NCI-H2081 treated with DMSO at 0.1 percent for 48 hours (cell line): ENCODE measurements at regions not wholly inside any gene's neighbourhood (a gene's known extent, or its start where the extent isn't known, plus 50 kb on each side); places are given as distances from the start of the nearest gene placed in this dataset.

Source experiments
- DNase-seq: peaks from one replicate; lab custom pipeline; 2025; lab: John Stamatoyannopoulos, UW

DNA sequence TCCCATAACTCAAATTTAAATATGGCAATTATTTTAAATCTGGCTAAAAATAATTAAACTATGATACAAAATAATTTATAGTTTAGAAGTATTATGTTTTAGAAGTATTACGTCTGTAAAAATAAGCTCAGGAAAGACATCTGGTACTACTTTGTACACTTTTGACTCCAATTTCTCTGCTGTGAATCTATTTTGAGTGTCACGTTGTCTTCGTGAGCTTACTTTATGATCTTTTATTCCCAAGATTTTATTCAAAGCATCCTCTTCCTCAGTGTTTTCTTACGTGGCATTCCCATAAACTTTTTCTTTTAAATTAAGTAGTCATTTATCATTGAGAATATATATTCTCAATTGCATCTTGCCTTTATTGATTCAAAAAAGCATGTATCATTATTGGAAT is 223.3 kb upstream of the KCNJ16 start:
- DNase-seq = no peak

DNA sequence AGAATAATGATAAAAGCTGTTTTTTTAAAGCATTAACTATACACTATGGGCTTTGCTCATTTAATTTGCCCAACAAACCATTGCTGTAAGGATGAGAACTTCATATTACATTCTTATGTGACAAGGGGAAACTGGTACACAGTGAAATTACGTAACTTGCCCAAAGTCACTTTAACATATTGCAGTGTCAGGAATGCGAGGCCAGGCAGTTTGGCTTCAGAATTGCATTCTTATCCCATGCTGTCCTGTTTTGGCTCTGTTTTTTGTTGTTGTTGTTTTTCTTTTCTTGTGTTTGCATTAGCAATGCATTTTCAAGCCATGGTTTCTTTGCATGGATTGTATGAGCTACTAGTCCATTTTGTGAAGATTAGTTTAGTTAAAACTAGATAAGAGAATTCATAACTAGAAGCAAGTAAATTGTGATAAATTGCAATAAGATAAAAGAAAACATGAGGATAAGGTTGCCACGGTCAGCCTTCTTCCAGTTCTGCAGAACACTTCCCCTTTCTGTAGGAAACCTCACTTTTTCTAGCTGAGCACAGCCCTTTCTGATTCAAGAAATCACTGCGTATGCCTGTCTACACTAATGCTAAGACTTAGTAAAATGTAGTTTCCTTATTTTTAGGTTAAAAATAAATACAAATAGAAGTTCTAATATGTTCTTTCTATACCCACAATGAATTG is 221.3 kb upstream of the KCNJ16 start:
- no peak for DNase-seq

DNA sequence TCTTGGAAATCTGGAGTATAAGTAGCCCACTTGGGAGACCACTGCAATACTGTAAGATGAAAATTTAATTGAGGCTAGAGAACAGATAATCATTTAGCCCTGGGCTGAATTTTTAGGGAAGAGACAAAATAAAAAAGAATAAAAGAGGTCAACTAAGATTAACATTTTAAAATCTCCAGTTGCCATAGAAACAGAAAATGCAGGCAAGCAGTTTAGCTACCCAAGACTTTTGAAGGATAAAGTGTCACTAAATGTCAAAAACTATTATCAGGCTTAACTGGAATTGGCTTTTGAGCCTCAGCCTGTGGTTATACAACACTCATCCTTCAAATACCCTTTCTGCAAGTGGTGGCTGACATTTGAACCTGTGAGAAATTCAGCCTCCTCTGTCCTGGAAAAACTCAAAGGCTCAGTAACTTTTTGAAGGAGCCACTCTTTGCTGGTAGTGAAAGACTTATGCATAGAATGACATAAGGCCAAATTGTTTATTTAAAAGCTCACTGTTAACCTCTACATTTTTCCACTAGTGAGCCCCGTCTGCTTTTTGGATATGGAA is 220.7 kb upstream of the KCNJ16 start:
- no peak for DNase-seq

DNA sequence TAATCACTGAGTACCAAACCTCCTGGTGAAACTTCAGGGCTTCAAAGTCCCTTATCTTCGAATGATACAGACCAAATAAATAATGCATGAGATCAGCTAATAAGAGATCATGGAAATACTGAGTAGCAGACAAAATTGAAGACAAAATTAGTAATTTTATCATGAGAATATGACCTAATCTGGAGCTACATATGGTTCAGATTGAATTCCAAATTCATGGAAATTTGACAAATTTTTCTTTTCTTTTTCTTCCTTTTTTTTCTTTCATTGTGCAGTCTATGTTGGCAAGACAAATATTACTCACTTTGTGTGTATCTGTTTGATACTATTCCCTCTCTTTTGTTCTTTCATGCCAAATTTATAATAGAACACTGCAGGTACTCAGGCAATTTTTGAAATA is 218.1 kb upstream of the KCNJ16 start:
- no peak for DNase-seq

DNA sequence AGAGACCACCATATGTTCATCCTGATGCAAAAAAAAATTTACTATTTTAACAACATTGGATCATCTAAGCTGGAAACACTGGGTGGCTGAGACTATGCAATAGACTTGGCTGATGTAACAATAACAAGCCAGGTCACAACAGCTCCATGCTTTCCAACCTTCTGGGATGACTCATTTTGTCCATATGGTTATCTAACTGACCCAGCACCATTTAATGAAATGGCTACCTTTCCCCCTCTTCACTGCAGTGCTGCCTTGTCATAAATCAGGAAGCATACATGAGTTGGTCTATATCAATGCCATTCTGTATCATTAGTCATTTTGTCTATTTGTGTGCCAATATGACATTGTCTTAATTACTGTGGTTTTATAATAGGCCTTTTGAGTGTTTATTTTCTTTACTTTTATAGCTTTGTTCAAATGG is 217.6 kb upstream of the KCNJ16 start:
- DNase-seq = no peak

DNA sequence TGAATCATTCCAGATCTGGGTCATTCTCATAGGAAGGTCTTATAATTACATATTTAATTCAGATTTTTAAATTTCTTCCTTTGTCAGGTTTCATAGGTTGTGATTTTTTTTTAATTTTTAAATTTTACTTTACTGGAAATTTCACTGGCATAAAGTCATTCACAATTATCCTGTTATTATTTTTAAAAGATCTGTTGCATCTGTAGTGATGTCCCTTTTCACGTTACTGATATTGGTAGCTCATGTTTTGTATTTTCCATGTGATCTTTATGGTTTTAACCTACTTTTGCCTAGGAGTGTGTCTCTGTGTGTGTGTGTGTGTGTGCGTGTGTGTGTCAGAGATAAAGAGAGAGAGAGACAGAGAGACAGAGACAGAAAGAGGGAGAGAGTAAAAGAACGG is 216.6 kb upstream of the KCNJ16 start:
- DNase-seq = no peak

DNA sequence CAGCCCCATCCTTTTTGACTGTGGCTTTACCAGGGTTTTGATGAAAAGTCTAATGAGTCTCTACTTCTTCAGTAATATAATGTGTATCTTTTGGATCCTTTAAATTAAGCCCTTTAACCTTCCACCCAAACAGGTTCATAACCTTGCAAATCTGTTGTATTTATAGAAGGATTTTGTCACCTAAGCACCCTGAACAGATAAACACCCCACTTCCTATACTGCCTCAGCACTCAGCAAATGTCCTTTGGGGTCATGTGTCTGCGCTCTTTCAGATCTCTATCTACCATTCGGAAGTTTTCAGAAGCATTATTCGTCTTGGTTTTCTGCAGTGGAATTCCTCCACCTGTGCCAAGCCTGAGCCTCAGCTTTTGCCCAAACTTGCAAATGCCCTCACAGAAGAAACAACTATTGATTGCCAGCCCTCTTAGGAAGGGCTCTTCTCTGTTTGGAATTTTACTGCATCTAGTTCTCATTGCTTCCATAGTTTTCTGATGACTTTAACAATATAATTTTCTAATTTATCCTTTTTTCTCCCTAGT is 214.8 kb upstream of the KCNJ16 start:
- no peak for DNase-seq

DNA sequence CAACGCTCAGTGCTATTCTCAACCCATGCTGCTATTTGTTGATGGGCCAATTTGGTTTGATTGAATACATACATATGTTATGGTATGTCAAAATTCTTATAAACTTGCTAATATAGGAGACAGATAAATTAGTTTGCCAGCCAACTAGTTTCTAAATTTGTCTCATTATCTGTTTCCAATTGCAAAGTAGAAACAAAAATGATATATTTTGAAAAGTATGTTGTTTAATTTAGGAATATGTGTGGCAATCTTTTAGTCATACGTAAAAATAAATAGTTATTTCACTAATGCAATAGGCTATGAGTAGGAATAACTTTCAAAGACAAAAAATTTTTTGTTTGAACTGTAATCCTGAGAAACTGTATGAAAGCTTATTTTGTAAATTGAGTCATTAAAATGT is 210.6 kb upstream of the KCNJ16 start:
- no peak for DNase-seq

DNA sequence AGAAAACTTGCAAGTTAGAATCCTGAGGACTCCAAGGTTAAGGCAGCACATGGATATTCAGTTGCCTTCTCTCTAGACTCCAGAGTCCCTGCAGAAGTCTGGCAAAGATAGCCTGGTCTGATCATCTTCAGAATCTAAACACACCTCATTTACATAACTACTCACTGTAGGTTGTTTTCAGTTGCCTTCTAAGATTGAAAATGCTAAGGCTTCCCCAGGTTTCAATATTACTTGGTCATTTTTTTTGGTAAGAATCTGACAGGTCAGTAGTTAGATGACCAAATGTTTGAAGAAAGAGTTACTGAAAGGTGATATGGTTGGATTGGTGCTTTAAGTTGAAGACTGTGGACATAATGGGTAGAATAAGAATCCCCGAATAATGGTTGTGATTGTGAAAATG is 205.4 kb upstream of the KCNJ16 start:
- no peak for DNase-seq

DNA sequence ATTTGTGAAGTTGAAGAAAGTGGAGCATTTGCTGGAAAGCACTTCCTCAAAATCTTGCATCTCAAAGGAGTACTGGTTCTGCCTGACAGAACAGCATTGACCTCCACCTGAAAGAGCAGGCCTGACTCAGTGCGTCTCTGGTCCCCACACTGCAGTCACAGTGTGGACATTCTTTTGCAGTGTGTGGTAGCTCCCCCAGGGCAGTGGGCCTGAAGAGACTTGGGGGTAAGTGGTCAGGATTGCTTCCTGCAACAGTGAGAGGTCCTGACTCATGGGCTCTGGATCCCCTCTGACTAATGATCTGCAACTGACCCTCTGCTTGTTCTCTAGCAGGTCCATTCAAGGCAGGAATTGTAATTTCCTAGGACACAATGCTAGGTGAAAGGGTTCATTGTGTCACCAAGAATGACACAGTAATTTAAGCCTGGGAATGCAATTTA is 204.9 kb upstream of the KCNJ16 start:
- no peak for DNase-seq

DNA sequence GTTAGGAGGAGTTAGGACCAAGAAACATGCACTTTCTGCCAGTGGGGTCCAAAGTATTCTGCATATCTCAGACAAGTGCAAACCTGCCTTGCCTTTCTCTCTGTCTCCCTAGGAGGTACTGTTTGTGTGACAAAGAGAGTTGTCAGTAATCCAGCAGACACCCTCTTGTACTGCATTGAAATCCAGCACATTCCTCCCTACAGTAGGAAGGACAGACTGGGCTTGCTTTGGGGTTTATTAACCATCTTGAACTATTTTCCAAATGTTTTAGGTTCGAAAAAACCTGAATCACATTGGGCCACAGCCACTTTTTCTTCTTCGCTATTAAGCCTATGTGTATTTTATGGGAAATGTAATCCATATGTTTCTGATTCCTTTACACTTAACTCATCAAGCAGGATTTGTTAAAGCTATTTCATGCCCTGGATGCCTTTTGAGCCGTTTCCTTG is 204.2 kb upstream of the KCNJ16 start:
- DNase-seq = no peak

DNA sequence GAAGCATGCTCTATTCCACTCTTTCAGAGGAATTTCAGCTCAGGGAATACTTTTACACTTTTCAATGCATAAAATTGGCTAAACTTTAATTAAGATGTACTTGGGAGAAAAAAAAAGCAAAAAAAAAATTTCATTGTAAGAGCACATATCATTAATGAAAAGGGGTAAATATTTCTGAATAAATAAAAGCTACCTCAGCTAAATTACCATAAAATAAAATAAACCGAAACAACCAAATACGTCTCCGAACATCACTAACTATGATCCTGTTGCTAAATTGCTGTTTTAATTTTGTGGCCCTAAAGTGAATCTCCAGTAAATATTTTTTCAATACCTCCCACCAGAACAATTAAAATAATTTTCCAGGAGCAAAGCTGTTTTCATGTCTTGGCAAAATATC is 203.7 kb upstream of the KCNJ16 start:
- no peak for DNase-seq

DNA sequence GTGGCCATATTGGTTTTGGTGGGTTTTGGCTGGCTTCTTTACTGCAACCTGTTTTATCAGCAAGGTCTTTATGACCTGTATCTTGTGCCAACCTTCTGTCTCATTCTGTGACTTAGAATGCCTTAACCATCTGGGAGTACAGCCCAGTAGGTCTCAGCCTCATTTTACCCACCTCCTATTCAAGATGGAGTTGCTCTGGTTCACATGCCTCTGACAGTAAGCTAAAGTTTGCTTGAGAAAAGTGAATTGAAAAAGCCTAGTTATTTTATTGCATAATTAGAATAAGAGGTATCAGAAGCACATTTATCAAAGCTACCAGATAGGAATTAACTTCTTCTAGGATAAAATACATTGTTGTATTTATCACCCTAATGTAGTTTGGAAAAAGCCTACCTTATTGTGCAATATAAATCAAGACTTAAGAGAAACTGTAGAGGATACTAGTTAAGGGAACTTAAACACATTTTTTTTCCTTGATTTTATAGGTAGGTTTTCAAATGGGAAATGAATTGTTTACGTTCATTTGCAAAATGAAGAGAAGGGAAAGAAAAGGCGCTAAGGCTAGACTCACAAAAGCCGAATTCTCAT is 202.3 kb upstream of the KCNJ16 start:
- DNase-seq = no peak

DNA sequence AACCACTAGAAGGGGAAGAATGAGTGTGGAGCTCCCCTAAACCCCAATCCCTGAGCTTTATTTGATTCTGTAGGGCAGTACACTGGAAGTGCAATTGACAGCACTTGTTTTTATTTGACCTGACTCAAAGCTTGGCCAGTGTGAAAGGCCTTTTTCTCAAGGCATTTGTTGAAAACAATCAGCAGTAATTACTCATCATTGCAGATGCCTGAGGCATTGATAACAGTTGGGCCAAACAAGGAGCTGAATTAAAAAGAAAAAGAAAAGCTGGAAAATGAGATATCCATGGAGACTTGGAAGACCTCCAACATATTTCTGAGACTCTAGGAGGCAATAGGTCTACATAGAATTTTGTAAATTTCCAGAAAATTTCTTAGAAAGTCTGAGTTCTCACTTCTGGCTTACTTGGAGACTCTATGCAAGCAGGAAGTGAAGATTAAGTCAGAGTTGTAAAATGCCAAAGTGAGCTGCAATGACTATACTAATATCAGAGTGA is 200.8 kb upstream of the KCNJ16 start:
- DNase-seq = no peak

DNA sequence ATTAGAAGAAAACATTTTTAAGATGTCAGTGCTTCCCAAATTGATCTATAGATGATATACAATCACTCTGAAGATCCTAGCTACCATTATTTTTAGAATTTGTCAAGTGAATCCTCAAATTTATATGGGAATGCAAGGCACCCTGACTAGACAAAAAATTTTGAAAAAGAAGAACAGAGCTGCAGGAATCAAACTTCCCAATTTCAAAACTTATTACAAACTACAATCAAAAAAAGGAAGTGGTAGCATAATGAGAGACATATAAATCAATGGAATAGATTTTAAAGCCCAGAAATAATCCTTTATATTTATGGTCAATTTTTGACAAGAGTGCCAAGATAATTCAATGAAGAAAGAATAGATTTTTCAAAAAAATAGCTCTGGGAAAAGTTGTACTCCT is 198.3 kb upstream of the KCNJ16 start:
- no peak for DNase-seq

DNA sequence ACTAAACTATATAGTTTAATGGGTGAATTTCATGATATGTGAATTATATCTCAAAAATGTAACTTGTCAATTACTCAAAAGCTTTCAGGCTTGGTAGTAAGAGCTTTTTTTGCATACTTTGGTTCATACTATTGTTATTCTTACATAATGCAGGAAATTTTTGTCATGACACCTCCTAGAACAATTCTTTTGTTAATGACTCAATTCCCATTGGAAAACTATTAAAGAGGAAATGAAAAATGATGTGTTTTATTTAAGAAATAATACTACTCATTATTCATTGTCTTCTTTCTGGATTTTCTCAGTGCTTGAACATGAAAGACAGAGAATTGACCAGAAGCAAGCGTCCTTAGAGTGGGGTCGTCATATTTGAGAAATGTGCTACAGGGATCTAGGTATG is 196.4 kb upstream of the KCNJ16 start:
- DNase-seq = no peak

DNA sequence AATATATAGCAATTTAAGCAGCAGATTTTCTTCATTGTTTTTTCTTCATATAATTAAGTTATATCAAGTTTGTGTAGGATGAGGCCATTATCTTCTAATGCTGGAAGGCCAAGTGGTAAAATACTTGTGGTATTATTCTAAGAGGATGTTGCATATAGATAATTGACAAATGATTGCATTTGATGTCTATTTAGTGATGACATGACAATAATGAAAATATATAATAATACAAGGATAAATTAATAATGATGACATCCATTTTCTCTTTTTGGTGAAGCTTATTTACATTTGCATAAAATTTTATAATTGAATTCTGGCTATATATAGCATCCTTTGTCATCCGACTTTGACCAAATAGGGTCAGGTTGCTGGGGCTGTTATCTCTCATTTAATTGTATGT is 195.4 kb upstream of the KCNJ16 start:
- no peak for DNase-seq

DNA sequence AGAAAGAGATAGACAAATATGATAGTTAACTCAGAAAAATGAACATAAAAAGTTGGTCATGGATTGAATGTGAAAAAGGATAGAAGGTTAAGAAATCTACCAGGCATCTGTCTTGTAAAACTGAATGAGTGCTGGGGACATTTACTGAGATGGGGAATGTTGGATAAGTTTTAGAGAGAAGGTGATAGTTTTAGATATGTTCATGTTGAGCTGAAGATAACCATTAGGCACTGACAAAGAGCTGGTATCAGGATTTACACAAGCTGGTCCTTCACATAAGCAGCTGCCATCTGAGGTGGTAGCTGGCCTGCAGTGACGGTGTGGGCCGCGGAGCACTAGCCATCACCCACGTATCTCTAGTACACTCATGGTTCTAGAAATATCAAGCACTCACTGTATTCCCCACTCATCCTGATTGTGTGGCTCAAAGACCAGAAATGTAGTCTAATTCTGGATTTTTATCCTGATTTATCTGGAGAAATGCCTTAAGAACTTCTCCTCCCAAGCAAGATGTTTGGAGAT is 194.4 kb upstream of the KCNJ16 start:
- DNase-seq = no peak

DNA sequence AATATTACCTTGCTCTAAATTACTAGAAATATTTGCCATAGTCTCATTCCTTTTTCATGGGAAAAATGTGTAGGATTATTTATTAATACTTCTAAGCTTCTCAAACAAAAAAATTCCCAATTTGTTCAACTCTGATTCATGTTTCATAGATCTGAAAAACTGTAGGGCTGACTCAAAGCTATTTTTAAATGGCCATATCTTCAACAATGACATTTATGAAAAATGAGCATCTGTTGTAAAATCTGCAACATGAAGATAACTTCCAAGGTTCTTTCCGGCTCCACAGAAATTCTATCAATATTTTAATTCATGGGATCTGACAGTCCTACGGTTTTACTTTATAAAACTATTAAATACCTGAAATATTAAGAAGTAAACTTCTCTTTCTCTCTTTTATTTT is 192.7 kb upstream of the KCNJ16 start:
- no peak for DNase-seq

DNA sequence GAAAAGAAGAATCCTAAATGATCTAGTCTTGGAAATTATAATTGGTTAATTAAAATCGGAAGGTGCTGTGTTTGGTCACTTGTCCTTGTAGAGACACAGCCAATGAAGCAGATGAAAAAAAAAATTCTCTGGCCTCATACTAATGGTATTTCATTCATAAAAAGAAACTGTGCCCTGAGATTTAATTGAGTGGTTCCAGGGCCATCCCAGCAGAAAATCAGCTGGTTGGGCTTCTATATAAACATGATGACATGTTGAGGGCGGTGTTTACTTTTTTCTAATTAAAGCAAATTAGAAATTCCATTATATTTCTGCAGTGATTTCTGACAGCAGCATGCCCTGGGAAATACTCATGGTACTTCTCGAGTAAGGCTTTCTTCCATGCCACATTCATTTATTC is 191.9 kb upstream of the KCNJ16 start:
- DNase-seq = no peak

DNA sequence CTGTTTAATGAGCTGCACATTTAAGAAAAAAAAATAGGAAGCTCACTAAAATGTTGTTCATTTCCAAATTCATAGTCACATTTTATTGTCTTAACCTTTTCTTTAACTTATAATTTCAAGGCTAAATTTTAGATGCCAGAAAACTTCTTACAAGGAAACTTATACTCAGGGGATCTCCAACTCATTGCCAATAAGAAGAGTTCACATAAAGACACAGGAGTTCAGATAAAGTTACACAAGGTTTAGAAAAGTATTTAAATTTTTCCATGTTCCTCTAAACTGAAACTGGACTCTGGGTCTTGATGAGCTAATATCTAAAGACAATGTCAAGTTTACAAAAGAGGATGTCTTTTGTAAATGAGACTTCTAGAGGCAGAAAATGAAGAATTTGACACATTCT is 190.7 kb upstream of the KCNJ16 start:
- DNase-seq = no peak

DNA sequence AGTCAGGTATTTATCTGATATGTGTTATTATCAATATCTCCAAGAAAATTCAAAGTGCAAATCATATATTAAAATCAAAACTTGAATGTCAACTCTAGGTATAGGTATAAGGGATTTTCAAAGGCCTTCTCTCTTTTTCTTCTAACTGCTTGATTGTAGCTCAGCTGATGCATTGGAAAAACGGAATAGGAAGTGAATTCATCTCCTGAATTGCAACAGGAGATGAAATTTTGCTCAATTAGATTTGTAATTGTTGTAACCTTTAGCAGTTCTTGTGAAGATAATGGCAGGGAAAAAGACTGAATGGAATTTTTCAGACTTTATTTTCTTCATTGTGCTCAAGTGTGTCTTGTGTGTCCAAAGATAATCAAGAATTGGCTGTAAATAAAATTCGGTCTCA is 190.2 kb upstream of the KCNJ16 start:
- DNase-seq = no peak

DNA sequence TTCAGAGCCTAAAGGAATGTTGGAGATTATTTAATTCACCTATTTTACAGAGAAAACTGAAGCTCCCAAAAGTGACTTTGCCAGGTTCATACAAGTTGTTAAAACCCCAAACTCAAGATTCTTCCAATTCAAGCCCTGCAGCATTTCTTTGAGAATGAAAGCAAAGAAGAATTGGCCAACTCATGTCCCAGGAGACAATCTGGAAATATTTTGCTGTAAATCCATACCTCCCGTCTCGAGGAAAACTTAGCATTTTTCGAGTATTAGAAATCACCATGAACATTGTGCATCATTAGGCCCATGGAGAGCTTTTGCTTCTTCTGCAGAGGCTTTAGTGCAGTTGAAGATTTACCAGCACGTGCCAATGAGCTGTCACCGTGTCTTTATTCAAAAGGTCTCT is 176.4 kb upstream of the KCNJ16 start:
- DNase-seq = no peak
